ENCODE measurements at regions not wholly inside any gene's neighbourhood (a gene's known extent, or its start where the extent isn't known, plus 50 kb on each side); places are given as distances from the start of the nearest gene placed in this dataset.

- no peak overlapping the region for H3K27ac ChIP-seq (ENCODE audit: low read depth in 1 of 2, low read length in 2 of 2)
- H3K9me3 ChIP-seq (ENCODE audit: control insufficient read depth in 4 of 4, low read length in 3 of 4): no peaks in the 10 kb centered on the region
- no peaks in the 10 kb centered on the region for H3K4me1 ChIP-seq (ENCODE audit: control insufficient read depth in 4 of 4, insufficient read depth in 4 of 4, low read length in 3 of 4)
- 82% methylated on average over 2 of the region's 2 CpGs for WGBS
- H3K27me3 ChIP-seq (ENCODE audit: control insufficient read depth in 4 of 4, insufficient read depth in 4 of 4, low read length in 3 of 4): no peaks in the 10 kb centered on the region
- H3K4me3 ChIP-seq (ENCODE audit: low read depth in 1 of 3, low read length in 3 of 3): no peak overlapping the region
- TF ChIP-seq REST (IDR thresholded peaks at IDR 0.05) (no peak), RXRA (IDR thresholded peaks at IDR 0.05) (no peak), FOXA2 (IDR thresholded peaks at IDR 0.05) (no peak), ATF3 (IDR thresholded peaks at IDR 0.05) (no peak), SP1 (IDR thresholded peaks at IDR 0.05) (no peak), HNF4A (conservative IDR thresholded peaks at IDR 0.05) (no peak), HNF4G (IDR thresholded peaks at IDR 0.05) (no peak), JUND (IDR thresholded peaks at IDR 0.05) (no peak), NR2F2 (IDR thresholded peaks at IDR 0.05) (no peak), GABPA (IDR thresholded peaks at IDR 0.05 in 1 of 2, conservative IDR thresholded peaks at IDR 0.05 in 1 of 2) (no peak), EGR1 (IDR thresholded peaks at IDR 0.05; ENCODE audit: low read depth in 2 of 2) (no peak), ZBTB33 (IDR thresholded peaks at IDR 0.05) (no peak), MAX (IDR thresholded peaks at IDR 0.05) (no peak), CTCF (IDR thresholded peaks at IDR 0.05; ENCODE audit: low read depth, low read length, missing input control) (no peak), FOXA1 (IDR thresholded peaks at IDR 0.05) (no peak), YY1 (IDR thresholded peaks at IDR 0.05) (no peak), TAF1 (conservative IDR thresholded peaks at IDR 0.05) (no peak), RAD21 (IDR thresholded peaks at IDR 0.05) (no peak)
- DNase-seq (ENCODE audit: low spot score): no peak
- H3K9ac ChIP-seq (ENCODE audit: low read depth in 1 of 2, low read length in 2 of 2): no peak overlapping the region
- no peaks in the 10 kb centered on the region for H3K36me3 ChIP-seq (ENCODE audit: control insufficient read depth in 4 of 4, insufficient read depth in 3 of 4, low read depth in 1 of 4, low read length in 3 of 4)
Measured at GRCh38 chr1:81052162-81052561, 748.6 kb upstream of the ADGRL2 start.

Measured in liver (tissue), 8 donors.